Stimulated activated CD4-positive, alpha-beta T cell treated with anti-CD3 and anti-CD28 coated beads, Interleukin-2, amount 100 ng/mL, for 48 hours (primary cell): ENCODE measurements at regions not wholly inside any gene's neighbourhood (a gene's known extent, or its start where the extent isn't known, plus 50 kb on each side); places are given as distances from the start of the nearest gene placed in this dataset.

ENCODE experiments used
- DNase-seq, 2 donors: peaks; one replicate each; pipeline ENCODE4 v3.0.0-alpha.2; 2020

- no peak for DNase-seq
These were observed 1262.5 kb downstream of the EFNB2 start for GRCh38 chr13:105272660-105273631.

- no peak for DNase-seq
These were observed 1268.8 kb downstream of the EFNB2 start for GRCh38 chr13:105266615-105267014.

GRCh38 chr13:105262579-105262978 lies 1272.9 kb downstream of the EFNB2 start:
- no peak for DNase-seq

GRCh38 chr13:105259426-105259825 lies 1276.0 kb downstream of the EFNB2 start:
- no peak for DNase-seq

GRCh38 chr13:105255472-105255871 lies 1280.0 kb downstream of the EFNB2 start:
- no peak for DNase-seq

- DNase-seq, result no peak
These were observed 1284.2 kb downstream of the EFNB2 start for GRCh38 chr13:105251293-105251692.

- DNase-seq, result no peak
These were observed 1287.6 kb downstream of the EFNB2 start for GRCh38 chr13:105247830-105248229.

- DNase-seq, result no peak
These were observed 1295.1 kb downstream of the EFNB2 start for GRCh38 chr13:105240371-105240770.

- no peak for DNase-seq
These were observed 1303.0 kb downstream of the EFNB2 start for GRCh38 chr13:105232439-105232838.

GRCh38 chr13:105232006-105232405 lies 1303.5 kb downstream of the EFNB2 start:
- no peak for DNase-seq

- no peak for DNase-seq
These were observed 1303.9 kb downstream of the EFNB2 start for GRCh38 chr13:105231579-105231978.

GRCh38 chr13:105220881-105221280 lies 1314.6 kb downstream of the EFNB2 start:
- DNase-seq, result no peak

- no peak for DNase-seq
These were observed 1315.4 kb downstream of the EFNB2 start for GRCh38 chr13:105220063-105220462.

GRCh38 chr13:105219651-105220050 lies 1315.8 kb downstream of the EFNB2 start:
- DNase-seq, result no peak

- no peak for DNase-seq
These were observed 1322.0 kb downstream of the EFNB2 start for GRCh38 chr13:105213512-105213911.

GRCh38 chr13:105207572-105208293 lies 1327.7 kb downstream of the EFNB2 start:
- DNase-seq, result no peak

GRCh38 chr13:105202354-105202753 lies 1333.1 kb downstream of the EFNB2 start:
- no peak for DNase-seq

GRCh38 chr13:105201351-105201750 lies 1334.1 kb downstream of the EFNB2 start:
- no peak for DNase-seq

GRCh38 chr13:105200181-105200580 lies 1335.3 kb downstream of the EFNB2 start:
- DNase-seq, result no peak

- DNase-seq, result no peak
These were observed 1339.4 kb downstream of the EFNB2 start for GRCh38 chr13:105196052-105196451.

GRCh38 chr13:105193026-105193425 lies 1342.4 kb downstream of the EFNB2 start:
- DNase-seq, result no peak

GRCh38 chr13:105184201-105184600 lies 1351.3 kb downstream of the EFNB2 start:
- DNase-seq, result no peak

GRCh38 chr13:105177265-105177900 lies 1358.1 kb downstream of the EFNB2 start:
- no peak for DNase-seq
